GM18498 (cell line): ENCODE measurements at regions not wholly inside any gene's neighbourhood (a gene's known extent, or its start where the extent isn't known, plus 50 kb on each side); places are given as distances from the start of the nearest gene placed in this dataset.
A peak's percentile ranks its signal among the peaks of the same experiment; 100 is the strongest.

Experiments
- ATAC-seq: cut with Tn5 transposase; IDR thresholded peaks from one replicate; pipeline ENCODE4 v1.9.1; 2021; ENCODE audit warnings: mild to moderate bottlenecking, moderate library complexity; ENCODE audit not compliant: unreplicated experiment

DNA sequence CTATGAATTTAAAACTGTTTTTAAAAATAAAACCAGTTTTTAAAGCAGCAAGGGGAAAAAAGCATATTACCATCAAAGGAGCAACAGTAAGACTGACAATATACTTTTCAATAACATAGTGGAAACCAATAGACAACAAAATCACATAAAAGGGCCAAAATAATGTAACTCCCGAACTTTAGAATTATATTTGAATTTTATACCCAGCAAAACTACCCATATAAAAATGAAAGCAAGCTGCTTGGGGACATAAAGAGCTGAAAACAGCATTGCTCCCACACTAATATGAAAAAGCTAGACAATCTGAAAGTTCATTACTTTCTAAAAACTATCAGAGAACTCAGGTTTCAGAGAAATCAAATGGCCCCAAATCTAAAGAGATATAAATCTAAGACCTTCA is 199.4 kb upstream of the ARID1B start:
- no peak for ATAC-seq

DNA sequence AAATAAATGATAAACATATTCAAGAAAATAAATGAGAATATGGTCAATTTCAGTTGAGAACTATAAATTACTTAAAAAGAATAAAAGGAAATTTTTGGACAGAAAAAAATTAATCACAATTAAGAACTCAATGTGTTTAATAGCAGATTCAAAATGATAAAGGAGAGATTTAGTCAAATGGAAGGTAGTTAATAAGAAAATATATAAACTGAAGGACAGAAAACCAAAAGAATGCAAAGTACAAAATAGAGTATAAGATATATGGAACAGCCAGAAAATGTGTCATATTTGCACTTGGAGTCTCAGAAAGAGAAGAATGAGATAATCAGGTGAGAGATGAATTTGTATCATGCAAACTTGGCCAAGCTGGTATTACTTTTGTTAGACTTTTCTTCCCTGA is 201.8 kb upstream of the ARID1B start:
- no peak for ATAC-seq

DNA sequence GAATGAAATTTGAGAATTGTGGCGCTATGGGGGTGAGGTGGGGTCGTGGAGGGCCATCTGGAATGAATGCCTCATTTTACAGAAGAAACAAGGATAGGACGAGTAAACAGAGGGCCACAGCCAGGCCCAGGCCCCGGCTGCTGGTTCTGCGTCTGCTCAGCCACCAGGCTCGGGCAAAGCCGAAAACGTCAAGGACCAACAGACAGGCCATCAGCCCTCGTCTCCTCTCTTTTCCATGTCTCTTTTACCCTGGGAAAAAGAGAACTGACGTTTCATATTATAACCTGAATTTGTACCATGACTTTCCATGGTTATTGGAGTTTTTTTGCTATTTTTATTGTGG is 212.4 kb upstream of the ARID1B start:
- no peak for ATAC-seq

DNA sequence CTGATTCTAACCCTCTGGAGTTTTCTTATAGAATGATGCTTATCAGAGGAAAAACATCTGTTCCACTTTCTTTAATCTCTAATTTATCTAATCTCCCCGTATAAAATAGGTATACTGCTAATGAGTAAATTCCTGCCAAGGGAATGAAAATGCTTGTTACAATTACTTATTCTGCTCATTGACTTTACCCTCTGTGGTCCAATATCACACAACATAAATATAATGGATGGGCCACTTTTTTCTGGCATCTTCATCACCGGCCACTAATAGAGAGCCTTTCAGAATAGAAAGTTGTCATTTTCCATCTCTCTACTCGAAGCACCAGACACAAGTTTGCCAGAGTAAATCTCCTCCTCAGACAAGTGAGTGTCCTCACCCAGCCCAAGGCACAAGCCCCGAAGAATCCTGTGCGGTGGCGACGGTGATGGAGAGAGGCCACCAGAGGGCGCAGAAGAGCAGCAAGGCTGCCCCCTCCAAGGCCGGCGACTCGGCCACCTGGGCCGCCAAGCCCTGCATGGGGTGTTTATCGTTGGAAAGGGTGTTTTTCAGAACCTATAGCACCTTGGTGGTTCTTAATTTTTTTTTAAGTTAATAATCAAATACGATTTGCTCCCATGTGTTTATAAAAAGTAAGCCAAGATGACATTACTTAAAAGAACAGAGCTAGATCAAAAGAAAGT is 212.9 kb upstream of the ARID1B start:
- ATAC-seq, result peak; percentile 96

- no peak for ATAC-seq
Measured at GRCh38 chr6:156563714-156564113, 213.5 kb upstream of the ARID1B start.

DNA sequence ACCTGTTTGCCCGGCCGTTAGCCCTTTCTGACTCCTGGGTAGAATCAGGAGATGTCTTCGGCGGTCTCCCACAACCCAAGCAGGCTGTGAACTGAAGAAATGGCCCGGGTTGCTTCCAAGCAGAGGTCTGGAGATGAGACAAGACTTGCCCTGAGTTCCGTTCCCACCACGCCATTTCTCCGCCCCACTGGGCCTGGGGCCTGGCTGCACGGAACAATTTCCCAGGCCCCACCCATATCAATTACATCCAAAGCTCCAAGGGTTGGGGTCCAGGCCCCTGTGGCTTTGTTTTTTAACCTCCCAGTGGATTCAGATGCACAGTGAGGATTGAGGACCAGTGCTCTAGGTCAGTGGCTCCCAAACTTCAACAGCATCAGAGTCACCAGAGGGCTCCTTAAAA is 214.5 kb upstream of the ARID1B start:
- no peak for ATAC-seq

GRCh38 chr6:156562019-156562418 is 215.2 kb upstream of the ARID1B start:
- ATAC-seq, result no peak

DNA sequence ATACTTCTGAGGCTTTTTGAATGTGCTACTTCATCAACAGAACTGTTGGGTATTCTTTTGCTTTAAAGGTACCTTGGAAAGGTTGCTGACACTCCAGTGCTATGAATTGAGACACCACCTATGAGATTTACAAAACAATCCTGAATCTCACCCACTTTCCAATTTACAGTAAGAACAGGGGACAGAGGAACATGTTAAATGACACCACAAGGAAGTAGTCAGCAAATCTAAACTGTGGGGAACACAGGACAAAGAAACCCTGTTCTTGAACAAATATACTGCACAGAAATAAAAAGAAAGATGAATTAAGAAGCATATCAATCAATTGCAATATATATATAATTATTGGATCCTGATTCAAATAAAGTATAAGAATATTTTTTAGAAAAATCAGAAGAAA is 216.7 kb upstream of the ARID1B start:
- no peak for ATAC-seq

DNA sequence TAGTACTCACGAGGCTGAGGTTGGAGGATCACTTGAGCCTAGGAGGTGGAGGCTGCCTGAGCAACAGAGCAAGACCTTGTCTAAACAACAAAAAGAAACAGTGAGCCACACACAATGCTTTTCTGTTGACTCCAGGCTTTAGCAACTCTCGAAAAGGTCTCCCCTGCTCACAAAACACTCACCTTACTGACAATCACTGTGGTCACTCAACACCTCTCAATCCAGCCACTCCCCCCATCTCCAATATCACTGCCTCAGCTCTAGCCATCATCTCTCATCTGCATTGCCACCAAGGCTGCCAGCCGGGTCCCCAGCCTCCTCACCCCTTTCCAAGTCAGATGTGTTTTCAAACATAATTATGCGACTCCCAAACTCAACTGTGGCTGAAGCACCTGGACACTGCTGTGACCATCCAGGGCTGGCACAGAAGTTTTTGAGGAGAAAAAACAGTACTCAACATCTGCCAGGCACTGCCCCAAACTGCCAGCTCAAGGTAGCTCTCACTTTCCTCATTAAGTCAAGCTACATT is 218.0 kb upstream of the ARID1B start:
- no peak for ATAC-seq

DNA sequence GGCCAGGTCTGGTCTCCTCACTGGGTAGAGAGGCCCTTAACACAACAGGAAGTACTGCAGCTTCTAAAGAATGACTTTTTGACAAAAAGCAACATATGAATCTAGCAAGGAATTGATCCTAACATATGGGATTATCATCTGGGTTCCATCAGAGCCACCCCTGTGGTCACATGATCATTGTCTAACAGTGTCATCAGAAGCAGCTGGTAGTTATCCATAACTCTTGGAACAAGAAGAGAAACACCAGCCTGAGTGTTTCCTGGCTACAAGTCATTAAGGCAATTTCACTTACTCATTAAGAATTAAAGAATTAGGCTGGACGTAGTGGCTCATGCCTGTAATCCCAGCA is 219.3 kb upstream of the ARID1B start:
- no peak for ATAC-seq

DNA sequence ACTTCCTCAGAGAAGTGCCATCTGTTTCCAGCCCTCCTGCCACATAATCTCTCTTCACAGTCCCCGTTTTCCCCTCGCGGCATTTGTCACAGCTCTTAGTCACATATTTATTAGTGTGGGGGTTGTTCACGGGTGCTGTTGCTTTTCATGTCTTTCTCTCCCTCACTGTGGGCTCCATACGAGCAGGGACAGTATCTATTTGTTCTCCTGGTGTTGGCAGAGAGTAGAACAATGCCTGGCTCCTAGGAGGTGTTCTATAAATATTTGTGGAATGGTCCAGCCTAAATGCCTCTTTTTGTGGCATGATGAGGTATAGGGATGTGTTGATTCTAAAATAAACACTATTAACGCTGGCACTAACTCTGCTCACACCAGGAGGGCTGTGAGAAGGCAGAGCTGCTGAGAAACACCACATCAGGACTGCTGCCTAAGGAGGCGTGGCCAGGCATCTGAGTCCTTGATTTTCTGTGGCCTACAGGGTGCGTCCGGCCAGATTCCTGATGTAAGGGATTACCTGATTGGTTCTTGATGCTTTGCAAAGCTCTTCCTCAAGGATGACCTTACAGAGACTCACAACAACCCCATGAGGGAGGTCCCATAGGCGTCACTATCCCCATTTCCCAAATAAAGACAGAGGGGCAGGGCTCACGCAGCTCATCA is 219.8 kb upstream of the ARID1B start:
- no peak for ATAC-seq

DNA sequence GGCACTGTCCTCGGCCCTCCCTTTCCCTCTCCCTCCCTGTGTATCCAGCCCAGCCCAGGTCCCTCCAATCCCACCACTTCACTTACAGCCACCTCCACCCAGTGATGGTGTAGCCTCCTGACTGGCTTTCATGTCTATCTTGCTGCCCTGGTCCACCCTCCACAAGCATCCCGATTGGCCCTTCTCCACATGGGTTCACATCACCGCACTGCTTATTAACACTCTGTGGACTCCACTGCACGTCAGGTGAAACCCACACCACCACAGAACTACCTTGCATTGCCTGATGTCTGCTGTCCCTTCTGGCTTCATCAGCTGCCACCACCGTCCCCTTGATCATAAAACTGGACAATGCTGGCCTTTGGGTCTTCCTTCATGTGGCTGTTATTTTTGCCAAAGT is 220.4 kb upstream of the ARID1B start:
- ATAC-seq, result no peak

GRCh38 chr6:156555116-156555515 is 222.1 kb upstream of the ARID1B start:
- ATAC-seq, result no peak

- no peak for ATAC-seq
Measured at GRCh38 chr6:156554160-156554559, 223.0 kb upstream of the ARID1B start.

DNA sequence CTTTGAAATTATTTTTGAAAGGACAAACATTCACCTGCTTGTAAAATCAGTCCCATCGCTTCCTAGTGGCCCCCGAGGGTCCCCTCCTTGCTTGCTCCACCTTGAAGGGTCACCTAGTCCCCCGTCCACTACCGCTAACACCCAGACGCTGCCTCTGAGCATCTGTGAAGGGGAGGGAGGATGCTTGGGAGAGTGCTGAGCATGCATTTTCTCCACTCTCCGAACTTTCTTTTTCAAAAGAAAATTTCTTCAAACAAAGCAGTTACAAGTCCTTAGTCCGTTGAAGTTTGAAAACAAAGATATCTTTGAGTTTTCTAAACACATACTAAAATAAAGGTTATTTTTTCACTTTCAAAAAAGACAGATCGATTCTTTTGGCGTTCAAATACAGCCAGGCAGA is 224.3 kb upstream of the ARID1B start:
- no peak for ATAC-seq

GRCh38 chr6:156550949-156551348 is 226.2 kb upstream of the ARID1B start:
- no peak for ATAC-seq

- no peak for ATAC-seq
Measured at GRCh38 chr6:156545931-156546330, 231.2 kb upstream of the ARID1B start.

- no peak for ATAC-seq
Measured at GRCh38 chr6:156545021-156545420, 232.2 kb upstream of the ARID1B start.

- no peak for ATAC-seq
Measured at GRCh38 chr6:156544046-156544445, 233.1 kb upstream of the ARID1B start.

DNA sequence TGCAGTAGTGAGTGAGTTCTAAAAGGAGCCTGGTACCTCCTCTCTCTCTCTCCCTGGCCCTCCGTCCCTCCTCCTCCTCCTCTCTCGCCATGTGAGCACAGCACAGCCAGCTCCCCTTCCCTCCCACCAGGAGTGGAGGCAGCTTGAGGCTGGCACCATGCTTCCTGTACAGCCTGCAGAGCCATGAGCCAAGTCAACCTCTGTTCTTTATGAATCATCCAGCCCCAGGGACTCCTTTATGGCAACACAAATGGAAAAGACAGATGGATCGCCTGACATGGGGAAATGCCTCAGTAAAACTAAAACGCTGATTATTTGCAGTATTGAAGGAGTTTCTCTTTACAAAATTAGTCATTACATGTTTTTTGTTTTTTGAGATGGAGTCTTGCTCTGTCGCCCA is 233.7 kb upstream of the ARID1B start:
- no peak for ATAC-seq

- no peak for ATAC-seq
Measured at GRCh38 chr6:156538875-156539660, 238.1 kb upstream of the ARID1B start.

GRCh38 chr6:156534594-156534993 is 242.6 kb upstream of the ARID1B start:
- no peak for ATAC-seq
